BJ (cell line): ENCODE measurements at regions not wholly inside any gene's neighbourhood (a gene's known extent, or its start where the extent isn't known, plus 50 kb on each side); places are given as distances from the start of the nearest gene placed in this dataset.

Experiments used
- CTCF ChIA-PET: fragments of 350-600 bp; formaldehyde crosslinking; extraction: SDS; loops from one replicate; lab custom pipeline; 2021; ENCODE audit warnings: antibody characterized with exemption, inconsistent platforms; lab: Yijun Ruan, JAX
- POLR2A ChIA-PET: fragments of 300-600 bp; sonication (Branson Sonifier 250); formaldehyde crosslinking; extraction: SDS; loops from one replicate; lab custom pipeline; 2021; ENCODE audit warnings: antibody characterized with exemption; lab: Charles Lee
- DNase-seq: peaks from one replicate; pipeline ENCODE4 v3.0.0-alpha.2; 2011; ENCODE audit warnings: low read depth
- H3K27me3 ChIP-seq: 2 replicates; pipeline ENCODE4 v1.6.0; 2011; ENCODE audit warnings: low read length; ENCODE audit not compliant: control insufficient read depth, insufficient read depth
- H3K36me3 ChIP-seq: 2 replicates; pipeline ENCODE4 v1.5.1; 2011; ENCODE audit warnings: low read length; ENCODE audit not compliant: control insufficient read depth, insufficient read depth
- H3K4me3 ChIP-seq: 2 replicates; pipeline ENCODE4 v1.5.1; 2011; ENCODE audit warnings: low read depth, mild to moderate bottlenecking, control low read depth, low read length
- CTCF ChIP-seq: IDR thresholded peaks from 2 replicates; pipeline ENCODE4 v1.5.1; 2011; ENCODE audit warnings: low read depth, mild to moderate bottlenecking, control low read depth, inconsistent platforms, low read length, moderate library complexity; ENCODE audit not compliant: insufficient read depth

- no peak for TF ChIP-seq CTCF
- H3K27me3 ChIP-seq, result no peaks in the 10 kb centered on the region
- no peak overlapping the region for H3K4me3 ChIP-seq
- no peak for DNase-seq
- ChIA-PET CTCF (interaction anchor here (4.3 kb wide), 1 partner anchor 12 kb away, joined by 44 read pairs; no protein-coding TSS in a partner anchor), POLR2A (no interaction called here)
- H3K36me3 ChIP-seq, result no peaks in the 10 kb centered on the region
Measured at GRCh38 chr6:138680085-138680484, 93.5 kb upstream of the CCDC28A start.

- TF ChIP-seq CTCF, result no peak
- ChIA-PET POLR2A (interaction anchor here (0.5 kb wide), 1 partner anchor 163 kb away, joined by 6 read pairs; no protein-coding TSS in a partner anchor), CTCF (interaction anchor here (0.6 to 4.3 kb wide), 3 partner anchors 9 to 646 kb away, joined by 3 to 44 read pairs (median 5); no protein-coding TSS in a partner anchor)
- DNase-seq, result no peak
- no peaks in the 10 kb centered on the region for H3K27me3 ChIP-seq
- H3K36me3 ChIP-seq, result no peaks in the 10 kb centered on the region
- no peak overlapping the region for H3K4me3 ChIP-seq
Measured at GRCh38 chr6:138681627-138682026, 91.9 kb upstream of the CCDC28A start.

GRCh38 chr6:138682704-138683527, 90.7 kb upstream of the CCDC28A start:
- no peak overlapping the region for H3K4me3 ChIP-seq
- no peak for DNase-seq
- POLR2A ChIA-PET, result interaction anchor here (0.6 to 0.9 kb wide), 2 partner anchors 10 to 91 kb away, joined by 3 to 5 read pairs; no protein-coding TSS in a partner anchor
- no peak for TF ChIP-seq CTCF
- CTCF ChIA-PET, result interaction anchor here (0.6 to 4.3 kb wide), 3 partner anchors 9 to 563 kb away, joined by 3 to 44 read pairs (median 7); no protein-coding TSS in a partner anchor
- H3K27me3 ChIP-seq, result no peaks in the 10 kb centered on the region
- no peaks in the 10 kb centered on the region for H3K36me3 ChIP-seq

GRCh38 chr6:138685257-138685656, 88.3 kb upstream of the CCDC28A start:
- H3K27me3 ChIP-seq, result no peaks in the 10 kb centered on the region
- no peak overlapping the region for H3K4me3 ChIP-seq
- no peaks in the 10 kb centered on the region for H3K36me3 ChIP-seq
- ChIA-PET CTCF (no interaction called here), POLR2A (no interaction called here)
- no peak for DNase-seq
- no peak for TF ChIP-seq CTCF

- POLR2A ChIA-PET, result no interaction called here
- Histone ChIP-seq H3K27me3 (no peaks in the 10 kb centered on the region), H3K4me3 (no peak overlapping the region), H3K36me3 (no peaks in the 10 kb centered on the region)
- TF ChIP-seq CTCF, result no peak
- no peak for DNase-seq
- CTCF ChIA-PET, result no interaction called here
Measured at GRCh38 chr6:138685781-138686180, 87.8 kb upstream of the CCDC28A start.
